NCI-H748 treated with DMSO at 0.1 percent for 48 hours (cell line): ENCODE measurements at regions not wholly inside any gene's neighbourhood (a gene's known extent, or its start where the extent isn't known, plus 50 kb on each side); places are given as distances from the start of the nearest gene placed in this dataset.
A peak's percentile ranks its signal among the peaks of the same experiment; 100 is the strongest.

Experiments used
- DNase-seq: peaks from one replicate; lab custom pipeline; 2025; lab: John Stamatoyannopoulos, UW

GRCh38 chr11:116162086-116162885, 610.5 kb downstream of the BUD13 start:
- peak; percentile 73 for DNase-seq

GRCh38 chr11:116148645-116149044, 624.1 kb downstream of the BUD13 start:
- no peak for DNase-seq

- DNase-seq = peak; percentile 32
Observed at GRCh38 chr11:116148056-116148455, 624.7 kb downstream of the BUD13 start.

GRCh38 chr11:116145187-116145865, 627.5 kb downstream of the BUD13 start:
- no peak for DNase-seq

GRCh38 chr11:116144387-116144958, 628.3 kb downstream of the BUD13 start:
- no peak for DNase-seq

GRCh38 chr11:116138280-116138679, 634.1 kb upstream of the CADM1 start:
- no peak for DNase-seq

GRCh38 chr11:116137753-116138152, 633.5 kb upstream of the CADM1 start:
- no peak for DNase-seq

GRCh38 chr11:116136987-116137674, 632.9 kb upstream of the CADM1 start:
- DNase-seq = no peak

GRCh38 chr11:116135891-116136290, 631.7 kb upstream of the CADM1 start:
- DNase-seq = no peak

GRCh38 chr11:116134450-116134849, 630.2 kb upstream of the CADM1 start:
- DNase-seq = no peak

- DNase-seq = no peak
Observed at GRCh38 chr11:116132273-116132978, 628.2 kb upstream of the CADM1 start.

- DNase-seq = no peak
Observed at GRCh38 chr11:116130122-116130521, 625.9 kb upstream of the CADM1 start.

- no peak for DNase-seq
Observed at GRCh38 chr11:116129456-116129855, 625.2 kb upstream of the CADM1 start.

- DNase-seq = no peak
Observed at GRCh38 chr11:116126562-116126961, 622.3 kb upstream of the CADM1 start.

- no peak for DNase-seq
Observed at GRCh38 chr11:116124922-116125714, 620.9 kb upstream of the CADM1 start.

- no peak for DNase-seq
Observed at GRCh38 chr11:116123739-116124138, 619.5 kb upstream of the CADM1 start.

- no peak for DNase-seq
Observed at GRCh38 chr11:116122697-116123472, 618.7 kb upstream of the CADM1 start.

GRCh38 chr11:116119158-116119557, 614.9 kb upstream of the CADM1 start:
- no peak for DNase-seq

- DNase-seq = no peak
Observed at GRCh38 chr11:116118138-116118470, 613.9 kb upstream of the CADM1 start.

- DNase-seq = no peak
Observed at GRCh38 chr11:116117331-116118137, 613.3 kb upstream of the CADM1 start.
